ENCODE measurements at regions not wholly inside any gene's neighbourhood (a gene's known extent, or its start where the extent isn't known, plus 50 kb on each side); places are given as distances from the start of the nearest gene placed in this dataset.

DNA sequence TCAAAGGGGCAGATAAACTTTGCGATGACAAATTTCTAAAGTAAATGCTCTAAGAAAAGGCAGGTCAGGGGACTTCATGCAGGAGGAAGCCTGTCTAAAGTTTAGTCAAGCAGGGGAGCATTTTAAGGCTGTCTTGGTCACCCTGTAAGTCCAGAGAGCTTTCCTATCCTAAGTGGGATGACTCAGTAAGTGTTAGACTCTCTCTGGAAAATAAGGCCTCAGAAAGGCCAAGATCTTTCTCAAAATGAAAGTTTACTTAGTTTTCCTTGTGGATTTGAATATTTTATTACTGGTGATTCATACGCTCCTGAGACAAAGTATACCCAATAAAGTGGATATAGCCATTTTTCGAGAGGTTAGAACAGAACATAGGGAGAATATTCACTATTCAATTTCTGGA lies 806.9 kb upstream of the CDH9 start:
- TF ChIP-seq, protein P1, sequence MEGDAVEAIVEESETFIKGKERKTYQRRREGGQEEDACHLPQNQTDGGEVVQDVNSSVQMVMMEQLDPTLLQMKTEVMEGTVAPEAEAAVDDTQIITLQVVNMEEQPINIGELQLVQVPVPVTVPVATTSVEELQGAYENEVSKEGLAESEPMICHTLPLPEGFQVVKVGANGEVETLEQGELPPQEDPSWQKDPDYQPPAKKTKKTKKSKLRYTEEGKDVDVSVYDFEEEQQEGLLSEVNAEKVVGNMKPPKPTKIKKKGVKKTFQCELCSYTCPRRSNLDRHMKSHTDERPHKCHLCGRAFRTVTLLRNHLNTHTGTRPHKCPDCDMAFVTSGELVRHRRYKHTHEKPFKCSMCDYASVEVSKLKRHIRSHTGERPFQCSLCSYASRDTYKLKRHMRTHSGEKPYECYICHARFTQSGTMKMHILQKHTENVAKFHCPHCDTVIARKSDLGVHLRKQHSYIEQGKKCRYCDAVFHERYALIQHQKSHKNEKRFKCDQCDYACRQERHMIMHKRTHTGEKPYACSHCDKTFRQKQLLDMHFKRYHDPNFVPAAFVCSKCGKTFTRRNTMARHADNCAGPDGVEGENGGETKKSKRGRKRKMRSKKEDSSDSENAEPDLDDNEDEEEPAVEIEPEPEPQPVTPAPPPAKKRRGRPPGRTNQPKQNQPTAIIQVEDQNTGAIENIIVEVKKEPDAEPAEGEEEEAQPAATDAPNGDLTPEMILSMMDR (IDR thresholded peaks at IDR 0.05) = no peak
- TF ChIP-seq POLR2AphosphoS5 (IDR thresholded peaks at IDR 0.05; ENCODE audit: insufficient read depth in 1 of 2, low read depth in 1 of 2) = no peak
